Suppressor macrophage (primary cell): ENCODE measurements at regions not wholly inside any gene's neighbourhood (a gene's known extent, or its start where the extent isn't known, plus 50 kb on each side); places are given as distances from the start of the nearest gene placed in this dataset.

Experiments used
- DNase-seq, 4 experiments: peaks; one replicate each; pipeline ENCODE4 v3.0.0-alpha.2; 2020 to 2022

DNA sequence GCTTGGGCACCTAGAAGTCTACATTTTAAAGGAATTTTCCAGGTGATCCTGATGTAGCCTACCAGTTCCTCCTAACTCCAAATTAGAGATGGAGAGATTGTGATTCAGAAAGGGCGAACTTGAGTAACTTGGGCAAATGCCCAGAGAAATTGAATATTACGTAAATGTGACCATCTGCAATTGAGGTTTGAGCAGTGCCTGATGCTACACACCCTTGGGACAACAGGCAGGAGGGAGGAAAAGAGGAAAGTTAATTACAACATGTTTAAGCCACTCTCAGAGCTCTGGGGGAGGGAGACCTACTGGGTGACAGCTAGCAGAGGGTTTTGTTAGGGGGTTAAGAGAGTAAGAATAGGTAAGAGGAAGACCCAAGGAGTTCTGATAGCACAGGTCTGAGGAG, 208.9 kb downstream of the LPIN1 start:
- DNase-seq = peak in 2 of 4 experiments; percentile 10 to 13

DNA sequence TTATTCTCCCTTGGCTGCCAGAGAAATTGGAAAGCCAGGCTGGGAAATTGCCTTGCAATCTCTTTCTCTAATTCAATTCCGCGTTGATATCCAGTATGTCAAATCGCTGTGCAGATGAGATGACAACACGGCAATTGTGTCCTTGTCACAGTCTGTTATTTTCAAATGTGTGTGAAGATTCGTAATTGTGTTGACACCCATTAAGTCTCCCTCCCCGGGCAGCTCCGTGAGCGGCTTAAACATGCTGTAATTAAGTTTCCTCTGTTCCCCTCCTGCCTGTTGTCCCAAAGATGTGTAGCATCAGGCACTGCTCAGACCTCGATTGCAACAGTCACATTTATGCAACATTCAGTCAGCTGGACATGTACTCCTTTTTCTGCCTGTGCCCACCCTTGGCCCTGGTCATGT, 209.5 kb downstream of the LPIN1 start:
- peak; percentile 21 to 67 (median 62) for DNase-seq

DNA sequence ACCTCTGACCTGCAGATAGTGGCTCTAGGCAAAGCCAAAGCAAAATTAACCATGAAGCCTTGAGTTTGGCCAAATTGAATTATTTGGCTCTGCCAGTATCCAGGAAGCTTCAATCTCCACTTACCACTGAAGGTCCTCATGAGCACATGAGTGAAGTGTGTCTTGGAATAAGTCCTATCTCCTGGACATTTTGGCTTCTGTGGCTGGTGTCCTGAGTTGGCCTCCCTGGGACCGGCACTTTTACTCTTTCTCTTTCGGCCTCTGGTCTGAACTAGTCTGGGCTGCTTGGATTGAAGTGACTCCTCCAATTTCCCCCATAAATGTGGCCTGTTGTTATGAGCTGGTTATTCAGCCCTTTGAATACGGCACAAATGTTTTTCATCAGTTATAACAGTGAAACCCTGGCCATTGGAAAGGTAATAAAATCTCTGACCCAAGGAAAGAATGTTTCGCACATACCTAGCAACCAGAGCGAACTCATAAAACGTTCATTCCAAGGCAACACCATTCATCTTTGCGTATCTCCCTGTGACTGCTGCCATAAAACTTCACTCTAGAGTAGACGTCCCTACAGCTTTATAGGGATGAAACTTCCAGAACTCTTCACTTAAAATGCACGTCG, 216.4 kb downstream of the LPIN1 start:
- DNase-seq = no peak

DNA sequence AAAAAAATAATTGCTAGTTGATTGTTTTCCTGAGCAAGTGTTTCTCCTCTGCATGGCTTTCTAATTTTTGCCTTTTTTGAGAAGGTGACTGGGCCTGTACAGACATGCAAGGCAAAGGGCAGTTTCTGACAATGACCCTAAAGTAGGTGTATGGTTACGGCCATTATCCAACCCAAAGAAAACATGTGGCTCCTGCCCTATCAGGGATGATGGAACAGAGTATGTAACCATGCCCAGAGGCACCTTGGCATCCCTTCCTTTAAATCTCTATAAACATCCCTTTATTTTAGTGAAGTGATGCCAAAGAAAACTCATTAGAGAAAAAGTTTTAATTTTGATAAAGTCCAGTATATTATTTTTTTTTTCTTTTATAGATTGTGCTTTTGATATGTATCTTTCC, 217.5 kb downstream of the LPIN1 start:
- no peak for DNase-seq

- DNase-seq = no peak
Measured at GRCh38 chr2:11967946-11968465, 221.6 kb downstream of the LPIN1 start.

DNA sequence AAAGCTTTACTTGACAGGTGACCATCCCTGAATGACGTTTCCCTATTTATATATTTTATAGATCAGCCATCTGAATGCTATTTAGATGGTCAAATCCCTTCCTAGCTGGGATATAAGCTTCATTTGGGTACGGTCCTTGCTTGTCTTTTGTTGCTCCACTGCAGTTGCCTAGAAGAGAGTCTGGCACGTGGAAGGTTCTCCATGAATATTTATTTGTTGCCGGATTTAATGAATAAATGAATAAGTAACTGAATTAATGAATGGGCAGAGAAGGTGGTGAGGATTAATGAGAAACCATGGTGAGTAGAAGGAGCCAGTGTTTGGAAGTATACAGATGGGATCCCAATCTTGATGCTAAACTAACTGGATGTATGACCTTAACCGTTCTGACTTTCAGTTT, 222.1 kb downstream of the LPIN1 start:
- no peak for DNase-seq

GRCh38 chr2:11969774-11970173, 223.3 kb downstream of the LPIN1 start:
- no peak for DNase-seq

GRCh38 chr2:11974573-11974972, 228.1 kb downstream of the LPIN1 start:
- no peak for DNase-seq

DNA sequence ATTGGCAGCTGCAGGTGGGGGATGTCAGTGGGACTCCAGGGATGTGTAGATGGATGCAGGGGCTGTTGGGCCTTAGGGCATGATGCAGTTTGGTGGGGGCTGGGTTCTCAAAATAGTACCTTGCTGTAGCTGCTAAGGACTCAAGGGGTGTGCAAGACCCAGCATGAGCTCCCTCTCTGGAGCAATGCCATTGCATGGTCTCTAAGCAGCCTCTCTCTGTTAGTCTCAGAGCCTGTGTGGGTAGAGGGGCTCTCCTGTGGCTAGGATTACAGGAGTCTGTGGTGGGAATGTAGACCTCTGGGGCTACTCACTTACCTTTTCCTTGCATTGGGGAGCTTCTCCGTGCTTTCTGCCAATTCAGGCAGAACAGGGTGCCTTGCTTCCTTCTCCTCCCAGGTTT, 228.9 kb downstream of the LPIN1 start:
- no peak for DNase-seq

GRCh38 chr2:11976073-11976472, 229.6 kb downstream of the LPIN1 start:
- DNase-seq = no peak

DNA sequence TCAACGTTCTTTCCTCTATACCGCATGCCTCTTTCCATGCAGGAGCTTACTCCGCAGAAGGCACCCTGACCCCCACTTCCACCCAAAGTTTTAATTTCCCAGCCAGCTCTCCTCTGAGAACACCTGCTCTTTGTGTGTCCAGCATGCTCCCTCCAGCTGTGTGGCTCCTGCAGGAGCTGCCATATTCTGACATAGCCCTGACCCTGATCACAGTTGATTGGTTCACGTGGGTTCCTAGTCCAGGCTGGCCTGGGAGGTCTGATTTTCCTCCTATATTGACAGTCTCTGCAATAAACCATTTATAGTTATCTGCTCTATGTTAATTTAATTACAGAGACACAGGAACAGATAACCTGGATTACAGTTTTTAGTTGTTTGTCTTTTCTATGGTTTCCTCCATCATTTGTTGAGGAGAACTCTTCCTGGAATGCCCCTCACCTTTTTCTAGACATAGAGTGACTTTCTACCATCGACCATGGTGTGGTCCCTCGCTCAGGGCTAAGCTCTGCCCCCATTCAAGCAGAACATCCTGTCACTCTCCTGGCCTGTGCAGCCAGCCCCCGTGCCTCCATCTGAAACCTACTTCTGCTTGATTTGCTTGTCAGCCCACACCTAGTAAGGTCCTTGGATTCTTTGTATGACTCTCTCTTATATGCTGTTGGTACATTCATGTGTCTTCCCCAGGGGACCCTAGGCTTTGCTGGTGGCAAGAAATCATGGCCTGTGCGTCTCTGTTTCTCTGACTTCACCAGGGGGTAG, 231.5 kb downstream of the LPIN1 start:
- DNase-seq = no peak

GRCh38 chr2:11980809-11981208, 234.4 kb downstream of the LPIN1 start:
- no peak for DNase-seq

- no peak for DNase-seq
Measured at GRCh38 chr2:11983401-11983800, 237.0 kb downstream of the LPIN1 start.

- DNase-seq = no peak
Measured at GRCh38 chr2:11983870-11984269, 237.4 kb downstream of the LPIN1 start.

- no peak for DNase-seq
Measured at GRCh38 chr2:11984316-11985158, 238.1 kb downstream of the LPIN1 start.

DNA sequence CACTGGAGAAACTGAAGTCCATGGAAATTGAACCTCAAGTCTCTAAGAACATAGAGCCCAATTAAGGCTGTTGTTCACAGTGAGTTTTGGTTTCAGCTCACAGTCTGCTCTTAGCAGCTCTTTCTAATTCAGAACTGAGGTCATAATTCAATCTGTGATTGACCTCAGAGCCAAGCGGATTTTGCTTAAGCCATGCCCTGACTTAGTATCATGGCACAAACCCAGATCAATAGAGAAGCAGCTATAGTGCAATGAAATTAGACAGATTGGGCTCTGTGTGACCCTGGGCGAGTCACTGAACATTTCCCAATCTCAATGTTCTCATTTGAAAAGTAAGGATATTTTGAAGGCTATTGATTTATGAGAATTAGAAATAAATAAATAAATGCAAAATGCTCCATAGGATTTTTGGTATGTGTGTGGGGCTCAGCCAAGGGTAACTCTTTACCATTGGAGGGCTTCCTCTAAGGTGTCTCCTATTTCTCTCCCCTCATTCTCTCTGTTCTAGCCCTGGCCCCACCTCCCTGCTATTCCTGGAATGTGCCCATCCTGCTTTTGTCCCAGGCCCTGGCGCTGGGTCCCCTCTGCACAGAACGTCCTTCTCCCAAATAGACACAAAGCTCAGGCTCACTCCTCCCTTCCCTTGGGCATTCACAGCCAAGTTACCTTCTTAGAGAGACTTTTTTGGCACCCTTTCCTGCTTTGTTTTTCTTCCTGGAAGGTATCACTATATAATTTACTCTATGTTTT, 239.6 kb downstream of the LPIN1 start:
- DNase-seq = no peak

- no peak for DNase-seq
Measured at GRCh38 chr2:11987151-11987550, 240.7 kb downstream of the LPIN1 start.

GRCh38 chr2:11988691-11989353, 242.4 kb downstream of the LPIN1 start:
- DNase-seq = no peak

DNA sequence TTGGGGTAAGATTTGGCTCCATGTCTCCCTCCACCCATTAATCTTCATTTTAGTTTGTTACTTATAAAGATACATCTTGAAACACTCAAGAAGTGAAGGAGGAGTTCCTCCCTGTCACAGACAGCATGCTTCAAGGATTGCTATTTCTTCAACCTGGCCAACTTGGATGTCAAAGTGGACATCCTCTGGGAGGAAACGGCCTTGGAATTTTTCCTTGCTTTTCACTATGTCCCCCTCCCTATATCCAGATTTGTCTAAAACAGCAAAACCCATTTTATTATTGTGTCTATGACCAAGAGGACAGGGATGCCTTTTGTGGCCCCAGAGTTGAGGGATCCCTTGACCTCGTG, 242.9 kb downstream of the LPIN1 start:
- DNase-seq = no peak

DNA sequence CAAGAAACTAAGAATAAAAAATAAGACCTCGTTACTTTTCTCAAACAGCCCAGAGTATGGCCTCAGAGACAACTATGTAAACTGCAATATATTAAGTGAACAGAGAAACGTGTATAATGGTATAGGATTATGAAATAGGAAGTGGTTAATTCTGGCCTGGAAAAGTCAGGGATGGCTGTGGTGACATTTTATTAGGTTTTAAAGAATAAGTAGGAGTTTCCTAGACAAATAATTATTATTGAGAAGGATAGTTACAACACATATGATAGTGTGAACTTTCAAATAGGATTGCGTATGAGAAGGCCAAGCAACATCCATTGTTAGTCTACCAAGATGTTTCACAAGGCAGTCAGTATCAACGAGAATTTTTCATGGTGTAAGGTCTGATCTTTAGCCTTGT, 244.1 kb downstream of the LPIN1 start:
- peak in 2 of 4 experiments; percentile 21 to 37 for DNase-seq

DNA sequence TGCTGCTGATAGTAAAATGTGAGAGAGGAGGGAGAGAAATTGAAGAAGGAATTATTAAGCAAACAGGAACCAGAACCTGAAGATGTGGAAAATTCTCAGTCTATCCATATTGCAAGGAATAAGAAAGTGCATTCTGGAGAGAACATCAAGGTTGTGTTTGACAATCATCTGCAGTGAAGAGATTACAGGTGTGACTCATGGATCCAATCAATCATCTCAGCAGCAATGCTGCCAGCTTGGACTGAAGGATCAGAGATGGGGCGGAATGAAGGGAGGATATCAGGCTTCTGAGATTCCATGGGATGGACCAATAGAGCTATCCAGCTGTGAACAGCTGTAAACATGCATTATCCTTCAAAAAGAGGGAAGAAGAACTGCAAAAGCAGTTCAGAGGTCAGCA, 247.3 kb downstream of the LPIN1 start:
- no peak for DNase-seq

DNA sequence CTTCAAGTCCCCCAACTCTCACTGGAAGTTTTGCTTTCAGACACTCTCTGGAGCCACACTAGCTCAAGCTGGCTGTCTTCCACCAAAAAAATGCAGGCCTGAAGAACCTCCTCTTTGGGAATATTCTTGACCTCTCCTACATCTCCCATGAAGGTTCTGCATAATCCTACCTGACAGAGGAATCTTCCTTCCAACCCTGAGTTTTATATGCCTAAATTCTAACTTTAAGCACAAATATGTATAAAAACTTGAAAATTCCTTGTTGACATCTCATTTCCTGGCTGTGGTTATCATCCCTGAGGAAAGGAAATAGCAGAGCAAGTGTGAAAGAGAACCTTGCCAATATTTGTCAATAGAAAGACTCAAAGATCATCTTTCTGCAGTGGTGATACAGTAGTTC, 249.0 kb downstream of the LPIN1 start:
- DNase-seq = no peak
